RWPE2 (cell line): ENCODE measurements at regions not wholly inside any gene's neighbourhood (a gene's known extent, or its start where the extent isn't known, plus 50 kb on each side); places are given as distances from the start of the nearest gene placed in this dataset.
A peak's percentile ranks its signal among the peaks of the same experiment; 100 is the strongest.

Experiments
- ATAC-seq: fragments of 200-7000 bp; cut with Tn5 transposase; 3 replicates; pipeline ENCODE4 v1.9.1; 2021; ENCODE audit warnings: low read depth
- DNase-seq: peaks from one replicate; pipeline ENCODE4 v3.0.0-alpha.2; 2020; ENCODE audit warnings: low spot score
- H3K27ac ChIP-seq: fragments of 450-650 bp; 2 replicates; pipeline ENCODE4 v1.5.1; 2017; ENCODE audit warnings: mild to moderate bottlenecking; ENCODE audit not compliant: poor library complexity, severe bottlenecking
- H3K27me3 ChIP-seq: fragments of 250-450 bp; sonication (Bioruptor Pico); 2 replicates; pipeline ENCODE4 v1.5.1; 2021; ENCODE audit warnings: mild to moderate bottlenecking, moderate library complexity; ENCODE audit not compliant: insufficient read depth, poor library complexity, severe bottlenecking
- H3K36me3 ChIP-seq: fragments of 250-450 bp; sonication (Bioruptor Pico); 2 replicates; pipeline ENCODE4 v1.5.1; 2020; ENCODE audit warnings: low read depth, mild to moderate bottlenecking, moderate library complexity
- H3K4me1 ChIP-seq: fragments of 250-450 bp; sonication (Bioruptor Pico); 2 replicates; pipeline ENCODE4 v1.5.1; 2021; ENCODE audit warnings: mild to moderate bottlenecking, moderate library complexity; ENCODE audit not compliant: insufficient read depth, poor library complexity, severe bottlenecking
- H3K4me3 ChIP-seq: fragments of 250-450 bp; sonication (Bioruptor Pico); 2 replicates; pipeline ENCODE4 v1.5.1; 2021; ENCODE audit warnings: mild to moderate bottlenecking, moderate library complexity; ENCODE audit not compliant: severe bottlenecking
- H3K9me3 ChIP-seq: fragments of 250-450 bp; sonication (Bioruptor Pico); 2 replicates; pipeline ENCODE4 v1.5.1; 2021; ENCODE audit warnings: mild to moderate bottlenecking, moderate library complexity; ENCODE audit not compliant: severe bottlenecking
- CTCF ChIP-seq: fragments of 450-650 bp; IDR thresholded peaks from one replicate; pipeline ENCODE4 v1.5.1; 2017; ENCODE audit warnings: mild to moderate bottlenecking, moderate library complexity; ENCODE audit not compliant: poor library complexity, severe bottlenecking

GRCh38 chrX:8244301-8244700, 73.2 kb upstream of the VCX2 start:
- H3K4me1 ChIP-seq, result no peaks in the 10 kb centered on the region
- ATAC-seq (no peak), DNase-seq (no peak)
- no peaks in the 10 kb centered on the region for H3K9me3 ChIP-seq
- no peak overlapping the region for H3K27ac ChIP-seq
- no peaks in the 10 kb centered on the region for H3K27me3 ChIP-seq
- H3K36me3 ChIP-seq, result no peaks in the 10 kb centered on the region
- no peak for TF ChIP-seq CTCF
- H3K4me3 ChIP-seq, result no peak overlapping the region

GRCh38 chrX:8245411-8245810, 74.3 kb upstream of the VCX2 start:
- Histone ChIP-seq H3K4me3 (no peak overlapping the region), H3K4me1 (no peaks in the 10 kb centered on the region), H3K27ac (no peak overlapping the region), H3K9me3 (no peaks in the 10 kb centered on the region), H3K36me3 (no peaks in the 10 kb centered on the region), H3K27me3 (no peaks in the 10 kb centered on the region)
- ATAC-seq (no peak), DNase-seq (no peak)
- no peak for TF ChIP-seq CTCF

- DNase-seq (no peak), ATAC-seq (no peak)
- Histone ChIP-seq H3K4me3 (no peak overlapping the region), H3K9me3 (no peaks in the 10 kb centered on the region), H3K27me3 (no peaks in the 10 kb centered on the region), H3K4me1 (no peaks in the 10 kb centered on the region), H3K36me3 (no peaks in the 10 kb centered on the region), H3K27ac (no peak overlapping the region)
- TF ChIP-seq CTCF, result no peak
Observed at GRCh38 chrX:8253096-8253495, 82.0 kb upstream of the VCX2 start.

- ATAC-seq (no peak), DNase-seq (no peak)
- no peak overlapping the region for H3K4me3 ChIP-seq
- no peak overlapping the region for H3K27ac ChIP-seq
- no peaks in the 10 kb centered on the region for H3K36me3 ChIP-seq
- no peak for TF ChIP-seq CTCF
- no peaks in the 10 kb centered on the region for H3K27me3 ChIP-seq
- H3K9me3 ChIP-seq, result no peaks in the 10 kb centered on the region
- H3K4me1 ChIP-seq, result no peaks in the 10 kb centered on the region
Observed at GRCh38 chrX:8254401-8254800, 83.3 kb upstream of the VCX2 start.

- Histone ChIP-seq H3K27ac (peak overlapping the region; percentile 57), H3K27me3 (no peaks in the 10 kb centered on the region), H3K36me3 (no peaks in the 10 kb centered on the region), H3K4me3 (no peak overlapping the region), H3K9me3 (no peaks in the 10 kb centered on the region), H3K4me1 (peaks cover 14% of the 10 kb centered on the region)
- DNase-seq (no peak), ATAC-seq (no peak)
- TF ChIP-seq CTCF, result no peak
Observed at GRCh38 chrX:8272821-8273220, 101.8 kb upstream of the VCX2 start.
